CD4-positive, alpha-beta T cell treated with Interleukin-4 for 1 hour (primary cell): ENCODE measurements at regions not wholly inside any gene's neighbourhood (a gene's known extent, or its start where the extent isn't known, plus 50 kb on each side); places are given as distances from the start of the nearest gene placed in this dataset.

Source experiments
- DNase-seq, 2 donors: peaks; one replicate each; pipeline ENCODE4 v3.0.0-alpha.2; 2020 to 2022

DNA sequence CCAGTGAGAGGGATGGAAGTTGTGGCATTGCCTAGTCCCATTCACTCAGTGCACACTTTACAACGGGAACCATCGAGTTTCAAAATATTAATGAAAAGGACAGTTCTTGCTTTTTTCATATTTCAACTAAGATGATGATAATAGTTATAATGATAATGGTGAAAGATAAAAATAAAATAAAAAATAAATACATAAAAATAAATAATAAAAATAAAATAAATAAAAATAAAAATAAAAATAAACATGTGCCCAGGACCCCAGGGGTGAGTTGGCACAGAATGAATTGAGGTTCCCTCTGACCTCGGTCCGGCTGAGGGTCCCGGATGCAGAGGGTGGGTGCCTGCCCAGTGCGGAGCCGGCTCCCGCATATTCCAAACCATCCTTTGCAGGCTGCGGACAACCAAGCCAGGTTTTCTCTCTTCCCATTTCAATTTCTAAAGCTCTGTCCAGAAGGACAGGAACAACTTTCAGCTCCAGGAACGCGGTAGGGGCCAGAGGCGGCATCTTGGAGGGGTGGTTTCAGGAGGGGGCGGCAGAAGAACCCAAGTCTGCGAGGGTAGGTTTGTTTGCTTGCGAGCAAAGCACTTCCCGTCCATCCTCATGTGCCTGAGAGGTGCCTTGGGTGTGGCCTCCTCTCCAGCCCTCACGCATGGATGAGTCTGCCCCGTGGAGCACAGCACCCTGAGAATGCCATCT is 236.8 kb downstream of the DLL1 start:
- DNase-seq = peak in 1 of 2 donors; percentile 10

DNA sequence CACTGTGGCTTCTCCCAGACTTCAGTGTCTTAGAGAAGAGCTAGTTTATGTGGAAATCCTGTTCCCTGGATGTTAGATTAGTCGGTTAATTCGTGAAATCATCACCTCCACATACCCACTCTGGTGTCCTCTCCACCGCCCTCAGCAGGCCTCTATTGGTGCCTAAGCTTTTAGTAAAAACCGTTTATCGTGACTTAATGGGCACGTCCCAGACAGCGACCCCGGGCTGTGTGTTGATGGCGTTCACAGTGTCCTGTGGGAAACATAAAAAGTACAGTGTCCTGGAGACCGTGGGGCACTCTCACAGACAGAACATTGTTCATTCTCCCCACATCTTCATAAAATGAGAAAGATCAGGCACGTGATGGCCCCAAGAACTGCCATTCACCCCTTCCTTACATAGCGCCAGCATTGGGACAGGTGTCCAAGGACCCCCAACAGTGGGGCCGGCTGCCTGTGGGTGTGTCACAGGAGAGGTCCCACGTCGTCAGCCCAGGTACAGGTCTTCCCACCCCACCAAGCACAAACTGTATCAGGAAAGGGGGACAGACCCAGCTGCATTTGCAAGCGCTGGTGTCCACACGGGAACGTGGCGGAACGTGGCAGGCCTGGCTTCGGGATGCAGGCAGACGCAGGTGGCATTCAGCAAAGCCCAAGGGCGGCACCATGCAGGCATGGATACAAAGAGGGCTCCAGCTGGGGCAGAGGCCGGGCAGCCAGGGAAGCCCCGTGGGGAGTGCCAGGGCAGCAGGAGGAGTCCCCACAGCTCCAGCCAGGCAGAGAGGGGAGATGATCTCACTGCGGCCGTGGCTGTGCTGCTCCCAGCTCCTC is 237.7 kb downstream of the DLL1 start:
- DNase-seq = peak in 1 of 2 donors; percentile 9

DNA sequence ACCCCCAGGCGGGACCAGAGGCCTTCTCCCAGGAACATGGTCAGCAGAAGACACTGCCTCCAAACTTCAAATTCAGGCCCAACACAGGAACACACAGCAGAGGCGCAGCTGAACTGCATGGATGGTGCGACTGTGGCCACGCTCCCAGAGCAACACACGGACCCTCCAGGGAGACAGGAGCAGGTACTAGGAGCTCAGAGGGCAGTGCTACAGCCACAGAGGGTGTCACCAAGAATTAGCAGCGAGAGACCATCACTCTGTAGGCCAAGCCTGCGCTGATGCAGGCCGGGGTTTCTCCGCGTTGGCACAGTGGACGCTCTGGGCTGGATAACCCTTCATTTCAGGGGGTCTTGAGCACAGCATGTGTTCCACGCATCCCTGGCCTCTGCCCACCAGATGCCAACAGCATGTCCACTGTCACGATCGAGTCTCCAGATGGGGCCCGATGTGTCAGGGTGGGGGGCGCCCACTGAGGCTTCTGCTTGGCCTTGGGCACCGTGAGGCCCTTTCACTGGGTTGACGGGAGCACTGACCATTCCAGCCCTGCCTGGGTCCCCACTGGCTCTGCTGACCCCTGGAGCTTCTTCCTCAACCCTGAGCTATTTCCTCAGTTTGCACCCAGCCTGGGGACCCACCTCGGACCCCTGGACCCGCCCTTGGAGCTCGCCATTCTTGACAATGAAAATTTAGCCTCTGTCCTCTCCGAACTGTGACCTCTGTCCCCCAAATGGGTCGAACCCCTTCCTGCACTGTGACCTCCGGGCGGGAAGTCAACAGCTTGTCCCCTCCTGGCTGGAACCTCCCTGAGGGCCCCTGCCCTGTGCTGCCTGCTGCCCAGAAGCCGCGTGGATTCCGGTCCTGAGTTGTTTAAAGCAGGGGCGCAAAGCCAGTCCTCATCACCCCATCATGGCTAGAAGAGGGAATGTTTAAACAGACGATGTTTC is 239.4 kb downstream of the DLL1 start:
- peak in 1 of 2 donors; percentile 5 for DNase-seq

DNA sequence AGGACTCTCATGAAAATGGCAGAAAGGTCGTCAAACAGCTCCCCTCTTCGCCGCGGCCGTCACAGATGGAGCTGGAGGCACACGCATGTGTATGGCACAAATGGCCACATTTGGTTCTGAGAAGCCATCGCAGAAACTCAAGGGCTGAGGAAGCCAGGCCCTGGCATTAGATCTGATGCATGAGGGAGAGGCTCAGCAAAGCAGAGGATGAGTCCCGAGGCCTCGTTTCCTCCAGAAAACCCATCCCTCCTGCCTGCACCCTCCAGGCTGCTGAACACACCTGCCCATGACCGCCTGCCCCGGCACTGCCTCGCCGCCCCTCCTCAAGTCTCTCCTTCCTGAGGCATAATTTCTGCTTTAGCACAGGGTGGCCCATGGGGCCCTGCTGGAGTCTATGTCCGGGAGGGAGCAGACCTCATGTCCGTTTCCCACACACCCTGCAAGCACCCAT is 240.3 kb downstream of the DLL1 start:
- DNase-seq = peak in 1 of 2 donors; percentile 10

DNA sequence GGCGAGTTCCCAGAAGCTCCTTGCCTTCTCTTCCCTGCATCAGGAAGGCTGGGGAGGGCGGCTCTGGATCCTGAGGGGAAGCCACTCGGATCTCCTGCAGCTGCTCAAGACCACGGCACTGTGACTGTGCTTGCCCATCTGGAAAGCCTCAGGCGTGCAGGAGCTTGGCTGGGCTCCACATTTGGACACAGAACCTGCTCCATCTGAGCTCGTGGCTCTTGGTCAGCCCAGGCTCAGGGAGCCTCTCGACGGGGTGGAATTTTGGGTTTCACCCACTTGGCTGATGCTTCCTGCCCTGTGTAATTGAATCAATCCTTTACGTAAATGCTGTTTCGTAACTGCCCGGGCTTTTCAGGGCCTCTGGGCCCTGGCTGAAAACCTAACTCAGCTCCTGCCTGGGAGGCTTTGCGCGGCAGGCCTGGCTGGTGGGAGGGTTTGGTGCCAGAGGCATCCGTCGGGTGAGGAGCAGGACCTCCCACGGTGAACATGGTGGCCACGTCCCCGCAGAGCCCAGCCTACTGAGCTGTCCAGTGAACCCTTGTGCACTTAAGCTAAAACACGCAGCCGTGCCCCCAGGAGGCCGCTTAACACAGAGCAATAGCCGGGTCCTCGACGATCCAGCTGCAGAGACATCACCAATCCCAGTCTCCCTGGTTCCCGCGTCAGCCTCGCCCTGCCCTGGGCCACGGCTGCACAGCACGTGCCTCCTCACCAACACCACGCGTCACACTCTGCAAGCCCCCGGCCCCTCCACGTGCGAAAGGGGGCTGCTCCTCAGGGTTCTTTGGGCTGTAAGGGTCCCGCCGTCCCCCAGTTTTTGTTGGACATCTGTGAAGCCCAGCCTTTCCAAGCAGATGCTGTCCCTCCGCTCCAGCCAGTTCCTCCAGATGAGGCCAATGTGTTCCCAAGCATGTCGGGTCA is 241.0 kb downstream of the DLL1 start:
- DNase-seq = peak in 1 of 2 donors; percentile 57

DNA sequence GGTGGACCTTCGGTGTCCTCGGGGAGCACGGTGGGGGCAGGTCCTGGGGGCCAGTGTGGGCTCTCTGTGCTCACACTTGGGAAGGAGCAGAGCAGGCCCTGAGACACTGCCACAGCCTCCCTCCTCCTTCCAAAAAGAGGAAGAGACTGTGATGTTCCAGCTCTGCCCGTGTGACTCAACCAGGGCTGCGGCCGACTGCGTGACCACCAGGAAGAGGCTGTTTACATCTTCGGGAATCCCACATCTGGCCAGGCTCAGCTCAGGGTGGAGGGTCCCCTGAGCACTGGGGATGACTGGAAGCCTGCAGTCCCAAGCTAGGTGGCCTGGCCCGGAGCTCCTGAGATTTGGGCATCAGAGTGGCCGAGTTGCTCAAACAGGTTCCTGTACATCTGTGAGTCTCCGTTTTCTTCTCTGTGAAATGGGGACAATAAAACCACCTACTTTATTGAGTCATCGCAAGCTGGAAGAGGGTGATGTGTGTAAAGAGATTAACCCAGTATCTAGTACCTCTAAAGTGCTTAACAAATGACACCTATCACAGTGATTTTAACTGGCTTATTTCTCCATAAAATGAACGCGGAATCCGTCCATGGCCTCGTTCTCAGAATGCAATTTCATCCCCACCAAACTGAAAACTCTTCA is 242.1 kb downstream of the DLL1 start:
- DNase-seq = peak in 1 of 2 donors; percentile 76

DNA sequence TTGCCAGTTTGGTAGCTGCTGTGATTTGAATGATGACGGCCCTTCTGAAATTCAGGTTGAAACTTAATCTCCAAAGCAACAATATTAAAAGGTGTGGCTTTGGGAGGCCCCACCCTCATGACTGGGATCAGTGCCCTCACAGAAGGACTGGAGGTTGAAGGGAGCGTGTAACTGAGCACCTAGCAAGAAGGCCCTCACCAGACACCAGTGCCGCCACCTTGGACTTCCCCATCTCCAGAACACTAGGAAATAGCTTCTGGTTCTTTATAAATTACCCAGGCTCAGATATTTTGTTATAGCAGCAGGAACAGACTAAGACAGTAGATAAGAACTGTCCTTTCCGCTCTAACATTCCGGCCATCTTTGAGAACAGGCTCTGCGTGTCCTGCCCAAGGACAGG is 243.1 kb downstream of the DLL1 start:
- DNase-seq = peak in 1 of 2 donors; percentile 11

DNA sequence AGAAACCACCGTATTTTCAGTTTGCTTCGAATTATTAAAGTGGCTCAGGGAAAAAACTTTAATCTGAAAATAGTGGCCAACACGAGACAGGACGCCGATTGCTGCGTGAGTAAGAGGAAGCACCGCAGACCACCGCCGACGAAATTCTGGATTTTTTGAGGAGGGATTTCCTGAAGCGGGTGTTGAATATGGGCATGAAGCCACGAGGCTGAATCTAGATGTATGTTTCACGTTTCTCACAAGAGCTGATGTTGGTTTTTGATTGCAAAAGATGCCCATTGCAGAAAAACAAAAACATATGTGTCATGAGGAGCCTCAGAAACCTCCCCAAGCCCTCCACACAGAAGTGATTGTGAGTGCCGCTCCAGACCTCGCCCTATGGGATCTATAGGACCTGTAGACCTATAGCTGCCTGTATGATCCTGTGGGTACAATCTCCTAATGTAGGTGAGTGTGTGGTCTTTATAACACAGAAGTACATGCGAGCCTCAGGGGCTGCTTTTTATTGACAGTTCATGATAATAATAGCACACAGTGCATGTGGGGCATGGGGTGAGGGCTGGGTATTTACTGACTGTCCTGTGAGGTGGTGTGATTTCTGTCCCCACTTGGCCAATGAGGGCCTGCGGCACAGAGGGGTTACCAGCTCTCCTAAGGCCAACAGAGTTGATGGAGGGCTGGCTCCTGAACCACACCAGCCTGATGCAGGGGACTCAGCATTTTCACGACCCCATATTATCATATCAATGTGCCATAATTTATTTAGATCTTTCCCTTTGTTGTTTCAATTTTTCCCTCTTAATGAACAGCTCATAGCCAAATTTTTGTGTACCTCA is 243.9 kb downstream of the DLL1 start:
- peak in 1 of 2 donors; percentile 62 for DNase-seq

DNA sequence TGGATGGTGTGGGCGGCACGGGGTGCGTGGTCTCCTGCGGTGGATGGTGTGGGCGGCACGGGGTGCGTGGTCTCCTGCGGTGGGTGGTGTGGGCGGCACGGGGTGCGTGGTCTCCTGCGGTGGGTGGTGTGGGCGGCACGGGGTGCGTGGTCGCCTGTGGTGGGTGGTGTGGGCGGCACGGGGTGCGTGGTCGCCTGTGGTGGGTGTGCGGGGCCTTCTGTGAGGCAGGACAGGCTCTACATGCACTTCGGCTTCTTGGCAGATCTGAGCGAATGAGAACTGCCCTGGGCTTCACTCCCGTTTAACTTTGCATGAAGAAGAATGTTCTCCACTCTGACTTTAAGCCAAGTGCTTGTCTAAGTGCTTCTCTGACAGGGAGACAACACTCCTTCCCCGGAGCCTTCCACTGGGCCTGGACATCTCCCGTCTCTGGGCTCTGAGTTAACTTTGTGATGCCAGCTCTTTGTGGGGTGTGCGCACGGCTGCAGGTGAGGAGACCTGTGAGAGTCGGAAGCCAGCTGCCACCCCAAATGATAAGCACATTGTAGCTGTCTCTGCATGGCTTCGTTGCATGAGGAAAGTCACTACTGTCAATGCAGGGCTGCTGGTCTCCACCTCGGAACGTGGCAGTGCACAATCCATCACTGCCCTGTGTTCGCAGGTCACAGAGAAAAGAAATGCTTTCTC is 244.8 kb downstream of the DLL1 start:
- DNase-seq = no peak

DNA sequence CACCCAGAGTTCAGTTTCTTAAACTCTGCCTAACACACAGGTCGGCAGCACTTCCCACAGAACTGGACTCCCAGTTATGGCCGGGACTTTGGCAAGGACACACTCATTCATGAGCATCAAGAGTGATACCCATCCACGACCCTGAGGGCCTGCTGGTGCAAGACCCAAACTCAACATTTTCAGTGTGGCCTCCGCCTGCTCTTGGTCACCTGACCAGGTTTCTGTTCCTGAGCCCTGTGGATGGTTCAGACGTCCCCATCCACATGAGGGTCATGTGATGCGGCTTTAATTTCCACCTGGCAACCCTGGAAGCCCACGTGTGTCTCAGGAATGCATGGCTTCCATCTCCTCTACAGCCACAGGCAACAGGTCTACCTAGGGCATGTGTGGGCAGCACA is 245.3 kb downstream of the DLL1 start:
- DNase-seq = no peak

DNA sequence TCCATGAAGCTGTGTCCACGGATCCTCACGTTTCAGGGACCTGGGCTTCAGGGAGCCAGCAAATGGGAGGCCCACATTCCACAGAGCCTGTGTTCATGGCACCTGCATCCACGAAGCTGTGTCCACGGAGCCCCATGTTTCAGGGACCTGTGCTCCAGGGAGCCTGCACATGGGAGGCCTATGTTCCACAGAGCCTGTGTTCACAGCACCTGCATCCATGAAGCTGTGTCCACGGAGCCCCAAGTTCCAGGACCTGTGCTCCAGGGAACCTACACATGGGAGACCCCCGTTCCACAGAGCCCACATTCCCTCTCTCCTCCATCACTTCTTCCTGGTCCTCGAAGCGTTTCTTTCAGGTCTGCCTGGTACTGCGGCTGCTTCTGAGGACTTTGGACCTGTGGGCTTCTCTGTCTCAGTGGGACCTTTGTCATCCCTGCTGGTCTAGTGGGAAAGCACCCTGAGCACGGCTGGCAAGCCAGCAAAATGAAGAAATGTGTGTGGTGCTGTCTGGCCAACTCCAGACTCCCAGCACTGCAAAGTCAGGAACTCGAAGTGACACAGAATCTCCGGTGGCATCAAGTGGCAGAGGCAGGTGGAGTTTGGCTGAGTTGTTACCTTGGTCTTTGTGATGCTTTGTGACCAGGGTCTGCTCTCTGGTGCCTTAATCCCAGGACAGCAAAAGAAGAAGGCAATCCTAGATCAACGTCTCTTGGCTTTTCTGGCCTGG is 245.9 kb downstream of the DLL1 start:
- DNase-seq = no peak

DNA sequence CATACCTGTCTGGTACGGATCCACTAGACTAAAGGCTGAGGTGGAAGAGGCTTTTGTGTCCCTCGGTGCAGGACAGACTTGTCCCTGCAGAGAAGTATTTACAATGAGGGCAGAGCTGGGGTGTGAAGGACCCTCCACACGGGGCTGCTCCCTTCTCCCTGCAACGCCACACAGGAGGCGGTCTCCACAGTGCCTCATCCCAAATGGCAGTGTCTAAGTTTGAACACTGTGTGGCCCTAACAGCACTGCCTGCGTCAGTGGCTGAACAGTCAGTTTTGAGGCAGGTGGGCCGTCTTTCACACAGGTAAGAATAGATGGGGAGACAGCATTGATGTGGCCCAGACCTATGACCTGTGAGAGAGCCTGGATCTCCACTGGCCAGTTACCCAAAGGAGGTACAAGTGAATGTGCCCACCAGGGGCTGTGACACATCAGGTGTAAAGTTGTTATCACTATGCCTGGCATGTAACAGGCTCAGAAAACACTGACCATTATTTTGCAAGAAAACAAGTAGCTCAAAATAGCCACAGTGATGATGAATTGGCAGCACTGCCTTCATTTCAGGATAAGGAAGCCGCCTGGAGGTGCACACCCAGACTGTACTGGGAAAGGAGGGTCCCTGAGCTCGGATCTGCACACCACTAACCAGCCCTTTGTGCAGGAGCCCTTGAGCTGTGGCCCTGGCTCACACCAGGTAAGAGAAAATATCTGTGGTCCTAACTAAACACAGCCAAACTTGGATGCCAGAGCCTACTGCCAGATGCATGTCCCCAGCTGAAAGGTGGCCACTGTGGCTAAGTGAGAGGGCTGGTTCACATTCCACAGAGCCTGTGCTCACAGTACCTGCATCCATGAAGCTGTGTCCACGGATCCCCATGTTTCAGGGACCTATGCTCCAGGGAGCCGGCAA is 246.7 kb downstream of the DLL1 start:
- no peak for DNase-seq

DNA sequence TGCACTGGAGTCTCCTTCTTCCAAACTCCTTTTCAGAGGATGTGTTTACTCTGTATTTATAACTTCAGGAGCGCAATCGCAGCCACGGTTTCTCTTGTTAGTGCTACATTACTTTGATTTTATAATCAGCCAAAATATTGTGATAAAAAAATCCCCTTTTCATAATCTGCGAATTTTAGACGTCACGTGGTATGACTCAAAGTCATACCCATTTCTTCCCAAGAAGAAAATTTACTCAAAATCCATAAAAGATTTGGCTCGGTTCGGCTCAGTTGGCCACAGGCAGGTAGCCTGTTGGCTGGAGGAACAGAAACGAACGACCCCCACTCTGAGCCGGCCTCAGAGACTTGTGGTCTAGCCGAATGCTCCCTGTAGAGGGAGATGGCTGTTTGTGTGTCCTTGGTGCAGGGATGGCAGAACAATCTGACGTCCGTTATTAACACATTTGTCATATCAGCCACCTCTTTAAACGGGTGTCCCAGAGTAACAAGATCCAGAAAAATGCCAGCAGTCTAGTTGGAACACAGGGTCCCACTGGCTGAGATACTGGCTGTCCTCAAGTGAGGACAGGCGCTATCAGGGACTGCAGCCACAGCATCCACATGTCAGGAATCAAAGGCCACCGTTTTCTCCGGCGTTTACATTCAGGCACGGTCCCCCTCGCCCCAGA is 247.6 kb downstream of the DLL1 start:
- DNase-seq = no peak

DNA sequence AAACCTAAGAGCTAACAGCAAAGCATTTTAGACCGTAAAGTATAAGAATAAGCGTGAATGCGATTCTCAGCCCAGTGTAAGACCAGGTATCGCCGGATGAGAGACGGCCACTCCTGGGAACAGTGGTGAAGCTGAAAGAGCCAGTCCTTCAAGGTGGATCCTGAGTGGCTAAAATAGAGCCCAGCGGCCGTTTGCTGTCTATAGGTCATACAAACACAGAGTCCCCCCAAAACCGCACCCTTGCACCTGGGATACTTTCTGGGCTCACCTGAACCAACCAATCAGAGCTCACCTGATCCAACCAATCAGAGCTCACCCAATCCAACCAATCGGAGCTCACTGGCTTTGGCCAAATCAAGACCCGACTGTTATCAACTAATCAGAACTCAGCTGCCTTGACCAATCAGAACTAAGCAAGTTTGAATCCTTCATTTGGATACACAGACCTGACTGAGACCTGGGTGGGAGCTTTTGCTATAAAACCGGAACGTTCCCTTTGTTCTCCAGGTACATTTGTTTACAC is 248.2 kb downstream of the DLL1 start:
- DNase-seq = no peak

DNA sequence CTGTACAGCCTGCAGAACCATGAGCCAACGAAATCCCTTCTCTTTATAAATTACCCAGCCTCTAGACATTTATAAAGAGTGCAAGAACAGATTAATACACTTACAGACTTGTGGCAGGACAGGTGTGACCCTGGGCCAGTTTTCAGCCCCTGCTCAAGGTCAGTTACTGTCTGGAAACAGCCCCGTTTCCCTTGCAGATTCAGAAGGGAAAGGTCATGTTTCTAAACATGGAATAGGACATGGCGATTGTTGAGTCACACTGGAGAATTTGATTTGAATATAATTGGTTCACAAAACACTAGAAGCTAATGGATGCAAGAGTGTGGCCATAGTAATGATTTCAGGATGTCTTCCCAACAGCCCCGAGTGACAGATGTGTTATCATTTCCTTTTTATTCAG is 248.8 kb downstream of the DLL1 start:
- DNase-seq = no peak

DNA sequence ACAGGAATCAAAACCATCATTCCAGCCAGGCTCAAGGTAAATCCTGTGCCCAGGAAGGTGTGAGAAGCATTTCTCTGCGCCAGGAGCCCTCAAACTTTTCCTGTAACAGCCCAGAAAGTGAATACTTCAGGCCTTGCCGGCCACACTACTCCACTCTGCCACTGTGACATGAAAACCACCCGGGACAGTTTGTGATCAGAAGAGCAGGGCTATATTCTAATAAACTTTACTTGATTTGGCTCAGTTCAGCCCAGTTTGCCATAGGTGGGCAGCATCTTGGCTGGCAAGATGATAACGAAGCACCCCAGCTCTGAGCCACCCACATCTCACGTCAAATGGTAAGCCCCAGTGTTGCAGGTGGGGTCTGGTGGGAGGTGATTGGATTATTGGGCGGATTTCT is 249.4 kb downstream of the DLL1 start:
- no peak for DNase-seq

DNA sequence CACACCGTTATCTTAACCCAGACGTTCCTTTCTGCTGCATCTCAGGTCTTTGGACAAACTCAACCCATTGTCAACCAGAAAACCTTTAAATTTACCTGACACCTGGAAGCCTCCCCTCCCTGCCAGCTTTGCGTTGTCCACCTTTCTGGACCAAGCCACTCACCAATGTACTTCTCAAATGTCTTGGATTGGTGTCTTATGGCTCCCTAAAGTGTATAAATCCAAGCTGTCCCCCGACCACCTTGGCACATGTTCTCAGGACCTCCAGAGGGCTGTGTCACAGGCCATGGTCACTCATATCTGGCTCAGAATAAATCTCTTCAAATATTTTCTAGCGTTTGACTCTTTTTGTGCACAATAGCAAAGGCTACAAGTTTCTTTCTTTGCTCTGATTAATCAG is 250.0 kb downstream of the DLL1 start:
- DNase-seq = no peak
